DOHH2 (cell line): ENCODE measurements at regions not wholly inside any gene's neighbourhood (a gene's known extent, or its start where the extent isn't known, plus 50 kb on each side); places are given as distances from the start of the nearest gene placed in this dataset.
"Not testable (repeated sequence)": the region's sequence is repeated elsewhere in the genome, so short reads cannot be mapped to it uniquely, and the experiment has no call there.

Source experiments
- H3F3A ChIP-seq: fragments of 200-600 bp; sonication (generic), shearing (Covaris generic); 2 replicates; pipeline ENCODE4 v1.6.0; 2016; ENCODE audit warnings: antibody characterized with exemption, mild to moderate bottlenecking; ENCODE audit not compliant: control insufficient read depth, insufficient read depth
- H3K27ac ChIP-seq: fragments of 200-600 bp; sonication (generic); 2 replicates; pipeline ENCODE4 v1.5.1; 2014; ENCODE audit warnings: low read depth, mild to moderate bottlenecking, low read length, moderate library complexity
- H3K27me3 ChIP-seq: fragments of 200-600 bp; sonication (generic); 2 replicates; pipeline ENCODE4 v1.6.1; 2014; ENCODE audit warnings: mild to moderate bottlenecking, low read length, mixed read lengths; ENCODE audit not compliant: control insufficient read depth
- H3K36me3 ChIP-seq: fragments of 200-600 bp; sonication (generic); 2 replicates; pipeline ENCODE4 v1.6.1; 2014; ENCODE audit warnings: mild to moderate bottlenecking, low read length, moderate library complexity, mixed read lengths; ENCODE audit not compliant: control insufficient read depth
- H3K4me1 ChIP-seq: fragments of 200-600 bp; sonication (generic); 2 replicates; pipeline ENCODE4 v1.6.1; 2014; ENCODE audit warnings: mild to moderate bottlenecking, low read length, mixed read lengths; ENCODE audit not compliant: control insufficient read depth
- H3K4me2 ChIP-seq: fragments of 200-600 bp; sonication (generic); 2 replicates; pipeline ENCODE4 v1.6.0; 2014; ENCODE audit warnings: mild to moderate bottlenecking, low read length, moderate library complexity
- H3K4me3 ChIP-seq: fragments of 200-600 bp; sonication (generic); 2 replicates; pipeline ENCODE4 v1.5.1; 2014; ENCODE audit warnings: mild to moderate bottlenecking, low read length, mixed read lengths
- H3K79me2 ChIP-seq: fragments of 200-600 bp; sonication (generic); 2 replicates; pipeline ENCODE4 v1.6.1; 2014; ENCODE audit warnings: mild to moderate bottlenecking, low read length, mixed read lengths; ENCODE audit not compliant: control insufficient read depth
- H3K9me2 ChIP-seq: fragments of 200-600 bp; sonication (generic); replicated peaks from 2 replicates; pipeline ENCODE4 v1.6.1; 2014; ENCODE audit warnings: mild to moderate bottlenecking, low read length, mixed read lengths; ENCODE audit not compliant: control insufficient read depth
- H3K9me3 ChIP-seq: fragments of 200-600 bp; sonication (generic); 2 replicates; pipeline ENCODE4 v1.6.1; 2014; ENCODE audit warnings: antibody characterized with exemption, low read length, mixed read lengths; ENCODE audit not compliant: control insufficient read depth, insufficient read depth
- H4K20me1 ChIP-seq: fragments of 200-600 bp; sonication (generic); 2 replicates; pipeline ENCODE4 v1.6.0; 2014; ENCODE audit warnings: low read depth, mild to moderate bottlenecking, antibody characterized with exemption, low read length, moderate library complexity; ENCODE audit not compliant: control insufficient read depth, insufficient read depth
- CTCF ChIP-seq: fragments of 200-600 bp; sonication (generic); IDR thresholded peaks from one replicate; pipeline ENCODE4 v1.5.1; 2014; ENCODE audit warnings: antibody characterized with exemption, mild to moderate bottlenecking, low read depth, low read length; ENCODE audit not compliant: poor library complexity, severe bottlenecking
- EZH2phosphoT487 ChIP-seq: fragments of 200-600 bp; sonication (generic); IDR thresholded peaks from 2 replicates; pipeline ENCODE4 v1.6.1; 2017; ENCODE audit warnings: borderline replicate concordance, mild to moderate bottlenecking, antibody characterized with exemption, low read length, moderate library complexity, mixed read lengths

- H3K36me3 ChIP-seq, result no peaks in the 10 kb centered on the region
- H3K79me2 ChIP-seq, result no peaks in the 10 kb centered on the region
- 0 out of 2 replicates have a peak, but pooled peaks cover 5% of the 10 kb centered on the region for H3K4me1 ChIP-seq
- no peak overlapping the region for H3K27ac ChIP-seq
- H3K4me2 ChIP-seq, result no peak overlapping the region
- H3K9me2 ChIP-seq, result no peaks in the 10 kb centered on the region
- no peaks in the 10 kb centered on the region for H3F3A ChIP-seq
- H3K4me3 ChIP-seq, result no peak overlapping the region
- no peaks in the 10 kb centered on the region for H4K20me1 ChIP-seq
- no peaks in the 10 kb centered on the region for H3K27me3 ChIP-seq
- TF ChIP-seq CTCF, result no peak
- TF ChIP-seq EZH2phosphoT487, result no peak
- no peaks in the 10 kb centered on the region for H3K9me3 ChIP-seq
Observed at GRCh38 chr5:40440746-40441145, 239.0 kb upstream of the PTGER4 start.

GRCh38 chr5:40439103-40439502, 240.6 kb upstream of the PTGER4 start:
- not testable (repeated sequence) for H3K36me3 ChIP-seq, H3K79me2 ChIP-seq, H3K4me3 ChIP-seq, H3K4me2 ChIP-seq, H3K9me3 ChIP-seq, H3K27ac ChIP-seq, H4K20me1 ChIP-seq, H3K27me3 ChIP-seq, H3F3A ChIP-seq, H3K9me2 ChIP-seq, H3K4me1 ChIP-seq

- not testable (repeated sequence) for H3K27ac ChIP-seq, H3K4me1 ChIP-seq, H3K36me3 ChIP-seq, H3K4me3 ChIP-seq, H3K9me3 ChIP-seq, H3K9me2 ChIP-seq, H3K27me3 ChIP-seq, H3F3A ChIP-seq, H4K20me1 ChIP-seq, H3K79me2 ChIP-seq, H3K4me2 ChIP-seq
Observed at GRCh38 chr5:40438646-40439045, 241.1 kb upstream of the PTGER4 start.

- H3K4me1 ChIP-seq, result 0 out of 2 replicates have a peak, but pooled peaks cover 5% of the 10 kb centered on the region
- no peak overlapping the region for H3K27ac ChIP-seq
- no peaks in the 10 kb centered on the region for H4K20me1 ChIP-seq
- no peak for TF ChIP-seq EZH2phosphoT487
- no peak for TF ChIP-seq CTCF
- H3K4me2 ChIP-seq, result no peak overlapping the region
- no peaks in the 10 kb centered on the region for H3K9me3 ChIP-seq
- no peak overlapping the region for H3K4me3 ChIP-seq
- no peaks in the 10 kb centered on the region for H3K9me2 ChIP-seq
- no peaks in the 10 kb centered on the region for H3K27me3 ChIP-seq
- H3K79me2 ChIP-seq, result no peaks in the 10 kb centered on the region
- H3F3A ChIP-seq, result no peaks in the 10 kb centered on the region
- no peaks in the 10 kb centered on the region for H3K36me3 ChIP-seq
Observed at GRCh38 chr5:40437452-40437861, 242.3 kb upstream of the PTGER4 start.
